GM21381 (cell line): ENCODE measurements at regions not wholly inside any gene's neighbourhood (a gene's known extent, or its start where the extent isn't known, plus 50 kb on each side); places are given as distances from the start of the nearest gene placed in this dataset.
"Not testable (repeated sequence)": the region's sequence is repeated elsewhere in the genome, so short reads cannot be mapped to it uniquely, and the experiment has no call there.

Source experiments
- ATAC-seq: cut with Tn5 transposase; IDR thresholded peaks from one replicate; pipeline ENCODE4 v1.9.1; 2021; ENCODE audit warnings: mild to moderate bottlenecking, moderate library complexity; ENCODE audit not compliant: unreplicated experiment

DNA sequence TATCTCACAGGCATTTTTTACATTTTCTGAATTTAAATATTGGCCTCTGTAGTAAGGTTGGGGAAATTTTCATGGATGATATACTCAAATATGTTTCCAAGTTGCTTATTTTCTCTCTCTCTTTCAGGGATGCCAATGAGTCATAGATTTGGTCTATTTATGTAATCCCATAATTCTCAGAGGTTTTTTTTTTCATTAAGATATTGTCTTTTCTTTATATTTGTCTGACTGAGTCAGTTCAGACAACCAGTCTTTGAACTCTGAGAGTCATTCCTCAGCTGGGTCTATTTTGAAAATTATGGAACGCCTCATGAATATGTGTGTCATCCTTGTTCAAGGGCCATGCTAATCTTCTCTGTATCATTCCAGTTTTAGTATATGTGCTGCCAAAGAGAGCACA, 223.2 kb downstream of the PCSK1 start:
- no peak for ATAC-seq

GRCh38 chr5:96207420-96207819, 225.6 kb downstream of the PCSK1 start:
- ATAC-seq: no peak

GRCh38 chr5:96203761-96204160, 229.3 kb downstream of the PCSK1 start:
- no peak for ATAC-seq

DNA sequence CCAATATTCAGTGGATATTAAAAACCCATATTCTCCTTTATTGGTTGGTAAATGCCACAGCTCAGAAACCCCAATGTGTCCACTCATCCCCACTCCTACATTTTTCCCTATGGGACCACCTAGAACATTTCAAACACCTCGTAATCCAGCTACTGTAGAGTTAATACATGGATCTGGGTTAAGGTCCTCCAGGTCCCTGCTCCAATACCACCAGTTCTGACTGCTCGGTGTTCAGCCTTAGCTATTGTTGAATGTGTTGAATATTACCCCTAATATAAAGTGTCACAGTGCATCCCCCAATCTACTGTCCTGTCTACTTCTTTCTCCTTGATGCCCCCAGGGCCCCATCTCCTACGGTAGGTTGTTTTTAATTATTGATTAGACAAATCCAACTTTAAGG, 231.5 kb downstream of the PCSK1 start:
- ATAC-seq: no peak

- ATAC-seq: no peak
These were observed 232.4 kb downstream of the PCSK1 start for GRCh38 chr5:96200641-96201040.

DNA sequence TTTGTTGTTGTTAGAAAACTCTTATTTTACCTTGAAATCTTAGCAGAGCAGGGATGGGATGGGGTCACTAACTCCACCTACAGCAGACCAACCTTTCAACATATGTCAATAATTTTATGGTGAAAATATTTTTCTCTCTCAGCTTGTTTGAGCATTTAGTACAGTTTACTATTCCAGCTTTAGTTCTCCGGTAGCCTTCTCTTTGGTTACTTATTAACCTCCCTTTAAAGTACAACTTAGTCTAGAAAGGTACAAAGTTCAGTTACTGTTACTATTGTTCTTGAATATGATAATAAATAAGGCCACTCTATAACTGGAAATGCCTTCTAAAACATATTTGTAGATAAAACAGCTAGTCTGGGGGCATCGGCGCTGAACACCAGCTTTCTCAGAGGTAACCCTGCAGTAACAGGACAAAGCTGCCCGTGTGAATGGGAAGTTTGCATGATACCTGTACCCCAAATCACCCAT, 233.3 kb downstream of the PCSK1 start:
- no peak for ATAC-seq

GRCh38 chr5:96198356-96199058, 234.5 kb downstream of the PCSK1 start:
- no peak for ATAC-seq

GRCh38 chr5:96197767-96198166, 235.3 kb downstream of the PCSK1 start:
- ATAC-seq: not testable (repeated sequence)

GRCh38 chr5:96197347-96197746, 235.7 kb upstream of the ELL2 start:
- ATAC-seq: no peak

GRCh38 chr5:96196890-96197289, 235.2 kb upstream of the ELL2 start:
- ATAC-seq: no peak

GRCh38 chr5:96196407-96196806, 234.8 kb upstream of the ELL2 start:
- ATAC-seq: no peak

- no peak for ATAC-seq
These were observed 233.5 kb upstream of the ELL2 start for GRCh38 chr5:96195123-96195522.

DNA sequence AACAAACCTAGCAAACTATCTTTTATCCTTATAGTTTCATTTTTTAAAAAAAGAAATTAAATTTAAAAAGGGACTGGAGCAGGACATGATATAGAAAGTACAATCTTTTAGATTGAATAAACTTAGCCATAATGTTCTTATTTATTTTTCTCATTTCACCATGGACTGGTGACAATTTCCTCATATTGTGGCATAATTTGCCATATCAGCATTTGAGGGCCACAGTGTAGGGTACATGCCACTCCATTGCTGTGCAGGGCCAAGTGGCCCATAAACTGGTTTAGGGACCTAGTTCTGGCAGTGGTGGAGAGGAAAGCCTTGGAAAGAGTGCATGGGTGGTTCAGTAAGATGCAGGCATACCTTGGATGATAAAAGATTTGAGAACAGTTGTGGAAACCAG, 232.9 kb upstream of the ELL2 start:
- no peak for ATAC-seq

DNA sequence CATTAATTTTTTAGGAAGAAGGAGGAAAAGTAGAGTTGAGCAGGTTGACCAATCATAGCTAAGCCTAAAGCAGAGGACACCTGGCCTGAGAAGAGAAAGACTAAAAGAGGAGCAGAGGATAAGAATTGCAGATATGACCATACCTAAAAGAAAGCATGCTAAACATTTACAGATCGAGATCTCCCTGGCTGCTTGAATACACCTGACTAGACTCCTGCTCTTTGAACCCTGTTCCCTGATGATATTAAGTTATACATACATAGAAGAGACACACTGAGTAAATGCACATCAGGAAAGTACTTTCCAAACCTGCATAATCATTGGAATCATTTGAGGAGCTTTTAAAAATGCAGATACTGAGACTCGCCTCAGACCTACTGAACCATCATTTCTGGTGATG, 232.3 kb upstream of the ELL2 start:
- no peak for ATAC-seq

DNA sequence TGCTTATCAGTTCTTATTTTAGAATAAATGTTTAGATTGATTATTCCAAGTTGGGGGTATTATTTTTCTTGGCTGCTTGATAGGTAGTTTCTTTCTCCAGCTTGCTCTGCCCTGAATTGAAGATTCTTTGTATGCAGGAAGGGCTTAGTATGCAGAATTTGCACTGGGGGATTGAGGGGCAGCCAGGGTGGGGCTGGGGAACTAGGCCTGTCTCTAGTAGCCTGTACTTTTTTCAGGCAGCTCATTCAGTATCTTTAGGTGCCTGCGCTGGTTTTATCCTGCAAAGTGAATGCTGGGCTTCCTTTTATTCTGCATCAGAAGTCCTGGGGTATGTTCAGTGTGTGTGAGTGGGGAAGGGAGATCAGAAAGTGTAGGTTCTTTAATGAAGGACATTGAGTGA, 228.3 kb upstream of the ELL2 start:
- ATAC-seq: no peak

GRCh38 chr5:96189028-96189826, 227.6 kb upstream of the ELL2 start:
- no peak for ATAC-seq

DNA sequence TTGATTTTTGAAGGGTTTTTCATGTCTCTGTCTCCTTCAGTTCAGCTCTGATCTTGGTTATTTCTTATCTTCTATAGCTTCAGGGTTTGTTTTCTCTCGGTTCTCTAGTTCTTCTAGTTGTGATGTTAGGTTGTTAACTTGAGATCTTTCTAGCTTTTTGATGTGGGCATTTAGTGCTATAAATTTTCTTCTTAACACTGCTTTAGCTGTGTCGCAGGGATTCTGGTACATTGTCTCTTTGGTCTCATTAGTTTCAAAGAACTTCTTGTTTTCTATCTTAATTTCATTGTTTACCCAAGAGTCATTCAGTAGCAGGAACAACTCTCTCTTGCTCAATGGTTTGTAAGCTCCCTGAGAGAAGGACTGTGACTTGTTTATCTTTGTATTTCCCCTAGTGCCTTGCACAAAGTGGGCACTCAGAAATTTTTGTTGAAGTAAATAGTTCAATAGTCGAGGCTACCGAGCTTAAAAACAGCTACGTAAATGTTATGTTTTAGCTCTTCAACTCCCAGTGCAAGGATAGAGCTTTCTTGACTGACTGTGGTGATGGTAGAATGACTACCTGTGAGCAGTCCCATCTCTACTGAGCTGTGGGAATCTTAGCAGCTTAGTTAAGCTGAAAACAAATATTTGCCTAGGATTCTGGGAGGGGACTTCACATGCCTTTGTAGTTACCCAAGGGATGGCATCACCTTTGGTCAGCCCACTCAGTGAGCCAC, 225.8 kb upstream of the ELL2 start:
- no peak for ATAC-seq

- not testable (repeated sequence) for ATAC-seq
These were observed 222.9 kb upstream of the ELL2 start for GRCh38 chr5:96184510-96184909.

GRCh38 chr5:96180684-96181435, 219.2 kb upstream of the ELL2 start:
- ATAC-seq: no peak

GRCh38 chr5:96177303-96177869, 215.7 kb upstream of the ELL2 start:
- ATAC-seq: peak; percentile 76

GRCh38 chr5:96176022-96176421, 214.4 kb upstream of the ELL2 start:
- no peak for ATAC-seq
